ENCODE measurements at regions not wholly inside any gene's neighbourhood (a gene's known extent, or its start where the extent isn't known, plus 50 kb on each side); places are given as distances from the start of the nearest gene placed in this dataset.

DNA sequence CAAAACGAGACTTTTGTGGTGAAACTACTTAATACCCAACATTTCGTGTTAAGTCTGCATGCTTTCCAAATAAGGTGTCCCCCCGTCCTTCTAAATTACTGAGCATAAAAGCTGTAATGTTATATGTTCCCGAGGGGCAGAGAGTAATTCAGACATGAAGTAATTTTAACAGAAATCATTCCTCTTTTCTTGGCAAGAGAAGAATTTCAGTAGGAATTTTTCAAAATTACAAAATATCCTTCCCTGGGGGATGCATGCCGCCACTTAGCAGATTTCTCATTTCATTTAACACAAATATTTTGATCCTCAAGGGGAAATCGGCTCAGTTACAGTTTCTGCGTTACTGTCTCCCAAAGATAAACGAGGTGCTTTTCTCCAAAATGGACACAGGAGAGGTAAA is 213.2 kb upstream of the RHOBTB1 start:
- TF ChIP-seq POLR2A (IDR thresholded peaks at IDR 0.05), result no peak
- TF ChIP-seq POLR2AphosphoS5 (IDR thresholded peaks at IDR 0.05), result no peak
- TF ChIP-seq, protein P1, sequence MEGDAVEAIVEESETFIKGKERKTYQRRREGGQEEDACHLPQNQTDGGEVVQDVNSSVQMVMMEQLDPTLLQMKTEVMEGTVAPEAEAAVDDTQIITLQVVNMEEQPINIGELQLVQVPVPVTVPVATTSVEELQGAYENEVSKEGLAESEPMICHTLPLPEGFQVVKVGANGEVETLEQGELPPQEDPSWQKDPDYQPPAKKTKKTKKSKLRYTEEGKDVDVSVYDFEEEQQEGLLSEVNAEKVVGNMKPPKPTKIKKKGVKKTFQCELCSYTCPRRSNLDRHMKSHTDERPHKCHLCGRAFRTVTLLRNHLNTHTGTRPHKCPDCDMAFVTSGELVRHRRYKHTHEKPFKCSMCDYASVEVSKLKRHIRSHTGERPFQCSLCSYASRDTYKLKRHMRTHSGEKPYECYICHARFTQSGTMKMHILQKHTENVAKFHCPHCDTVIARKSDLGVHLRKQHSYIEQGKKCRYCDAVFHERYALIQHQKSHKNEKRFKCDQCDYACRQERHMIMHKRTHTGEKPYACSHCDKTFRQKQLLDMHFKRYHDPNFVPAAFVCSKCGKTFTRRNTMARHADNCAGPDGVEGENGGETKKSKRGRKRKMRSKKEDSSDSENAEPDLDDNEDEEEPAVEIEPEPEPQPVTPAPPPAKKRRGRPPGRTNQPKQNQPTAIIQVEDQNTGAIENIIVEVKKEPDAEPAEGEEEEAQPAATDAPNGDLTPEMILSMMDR (IDR thresholded peaks at IDR 0.05), result no peak
- Histone ChIP-seq H3K27ac (no peak overlapping the region), H3K27me3 (no peaks in the 10 kb centered on the region), H3K36me3 (no peaks in the 10 kb centered on the region), H3K4me1 (peaks cover 0 to 3% of the 10 kb centered on the region in 2 donors), H3K9me3 (no peaks in the 10 kb centered on the region), H3K4me3 (no peak overlapping the region)
- intact Hi-C loops (cut with DNase I; ENCODE audit: low total_unique reads), result no loop called here
- DNase-seq (ENCODE audit: low spot score in 2 of 2), result no peak

DNA sequence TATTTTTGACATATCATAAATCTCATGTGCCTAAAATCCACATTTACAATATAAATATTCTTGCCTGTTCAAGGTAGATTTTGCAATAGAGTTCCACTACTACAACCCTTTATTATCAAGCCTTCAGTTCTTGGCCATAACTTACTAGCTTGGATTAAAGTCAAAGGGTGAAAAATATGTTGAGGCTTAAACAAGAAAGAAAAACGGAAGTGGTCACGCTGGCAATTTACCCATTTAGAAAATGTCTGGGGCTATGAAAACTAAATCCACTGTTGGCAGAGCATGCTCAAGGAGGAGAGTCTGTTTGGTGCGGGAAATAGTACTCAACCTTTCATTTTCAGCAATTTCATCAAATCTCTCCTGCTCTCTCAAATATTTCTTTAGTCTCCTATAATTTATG is 209.8 kb upstream of the RHOBTB1 start:
- no peak for TF ChIP-seq POLR2A (IDR thresholded peaks at IDR 0.05)
- TF ChIP-seq POLR2AphosphoS5 (IDR thresholded peaks at IDR 0.05), result no peak
- TF ChIP-seq, protein P1 (IDR thresholded peaks at IDR 0.05), result no peak
- Histone ChIP-seq H3K27me3 (no peaks in the 10 kb centered on the region), H3K9me3 (no peaks in the 10 kb centered on the region), H3K4me1 (peaks cover 0 to 3% of the 10 kb centered on the region in 2 donors), H3K36me3 (no peaks in the 10 kb centered on the region), H3K4me3 (no peak overlapping the region), H3K27ac (no peak overlapping the region)
- no peak for DNase-seq (ENCODE audit: low spot score in 2 of 2)
- intact Hi-C loops (cut with DNase I; ENCODE audit: low total_unique reads), result no loop called here

DNA sequence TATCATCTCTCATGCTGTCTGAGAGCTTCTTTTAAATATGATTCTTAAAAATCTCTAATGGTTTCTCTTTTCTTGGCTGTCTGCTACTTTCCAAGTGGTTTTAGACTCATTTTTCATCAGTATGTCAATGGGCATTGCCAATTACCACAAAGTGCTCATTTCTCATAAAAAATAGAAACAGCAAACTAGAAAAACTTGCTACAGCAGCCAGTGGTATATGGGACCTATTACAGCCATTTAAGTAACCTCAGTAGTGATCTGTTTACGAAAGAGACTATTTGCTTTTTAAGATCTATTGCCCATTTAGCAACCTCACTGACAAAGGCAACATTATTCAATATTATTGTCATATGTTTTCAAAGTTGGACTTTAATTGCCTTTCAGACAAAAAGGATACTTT is 207.1 kb upstream of the RHOBTB1 start:
- DNase-seq (ENCODE audit: low spot score in 2 of 2), result no peak
- H3K36me3 ChIP-seq, result no peaks in the 10 kb centered on the region
- no peak overlapping the region for H3K4me3 ChIP-seq
- intact Hi-C loops (cut with DNase I; ENCODE audit: low total_unique reads), result no loop called here
- H3K9me3 ChIP-seq, result no peaks in the 10 kb centered on the region
- no peaks in the 10 kb centered on the region for H3K27me3 ChIP-seq
- TF ChIP-seq POLR2AphosphoS5 (IDR thresholded peaks at IDR 0.05), result no peak
- TF ChIP-seq, protein P1 (IDR thresholded peaks at IDR 0.05), result no peak
- no peak for TF ChIP-seq POLR2A (IDR thresholded peaks at IDR 0.05)
- H3K4me1 ChIP-seq, result no peaks in the 10 kb centered on the region
- no peak overlapping the region for H3K27ac ChIP-seq

DNA sequence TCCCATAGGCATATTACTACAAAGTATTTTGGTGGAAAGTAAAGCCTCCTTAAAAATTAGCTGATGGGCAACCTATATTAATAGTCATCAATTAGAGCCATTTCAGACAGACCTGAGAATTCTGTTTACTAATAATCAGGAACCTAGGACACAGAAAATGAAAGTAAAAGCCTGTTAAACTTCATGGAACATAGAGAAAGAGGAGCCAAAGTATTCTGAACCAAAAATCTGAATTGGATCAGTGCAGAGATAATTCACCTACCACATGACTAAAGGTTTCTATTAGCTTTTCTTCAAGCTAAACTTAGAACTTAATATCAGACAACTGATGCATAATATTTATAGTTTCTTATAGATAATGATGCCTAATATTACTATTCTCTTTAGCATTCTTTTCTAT is 204.5 kb upstream of the RHOBTB1 start:
- Histone ChIP-seq H3K9me3 (no peaks in the 10 kb centered on the region), H3K4me3 (no peak overlapping the region), H3K27me3 (no peaks in the 10 kb centered on the region), H3K4me1 (no peaks in the 10 kb centered on the region), H3K36me3 (no peaks in the 10 kb centered on the region), H3K27ac (no peak overlapping the region)
- intact Hi-C loops (cut with DNase I; ENCODE audit: low total_unique reads), result no loop called here
- no peak for TF ChIP-seq POLR2AphosphoS5 (IDR thresholded peaks at IDR 0.05)
- no peak for TF ChIP-seq POLR2A (IDR thresholded peaks at IDR 0.05)
- TF ChIP-seq, protein P1 (IDR thresholded peaks at IDR 0.05), result no peak
- no peak for DNase-seq (ENCODE audit: low spot score in 2 of 2)

DNA sequence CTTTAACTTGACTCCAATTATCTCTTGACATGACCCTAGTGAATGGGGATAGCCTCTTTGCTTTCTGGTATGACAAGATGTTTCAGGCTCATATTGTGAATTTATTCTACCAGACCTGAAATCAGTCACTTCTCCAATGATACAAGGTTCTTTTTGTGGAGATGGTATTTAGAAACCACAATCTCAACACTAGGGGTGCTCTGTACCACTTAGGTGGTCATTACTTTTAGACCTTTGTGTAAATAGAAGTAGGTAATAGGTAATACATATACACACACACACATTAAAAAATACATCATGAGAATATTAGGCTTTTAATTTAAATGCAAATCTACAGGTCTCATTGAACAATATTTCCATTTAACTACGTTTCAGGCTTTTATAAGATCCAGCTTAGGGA is 199.0 kb upstream of the RHOBTB1 start:
- intact Hi-C loops (cut with DNase I; ENCODE audit: low total_unique reads), result no loop called here
- Histone ChIP-seq H3K27me3 (no peaks in the 10 kb centered on the region), H3K4me3 (no peak overlapping the region), H3K27ac (no peak overlapping the region), H3K4me1 (no peaks in the 10 kb centered on the region), H3K9me3 (peaks cover 0 to 9% of the 10 kb centered on the region in 2 donors), H3K36me3 (no peaks in the 10 kb centered on the region)
- DNase-seq (ENCODE audit: low spot score in 2 of 2), result no peak
- TF ChIP-seq POLR2AphosphoS5 (IDR thresholded peaks at IDR 0.05), result no peak
- no peak for TF ChIP-seq POLR2A (IDR thresholded peaks at IDR 0.05)
- TF ChIP-seq, protein P1 (IDR thresholded peaks at IDR 0.05), result no peak

Data from breast epithelium (tissue), 4 donors.